MM.1S (cell line): ENCODE measurements at regions not wholly inside any gene's neighbourhood (a gene's known extent, or its start where the extent isn't known, plus 50 kb on each side); places are given as distances from the start of the nearest gene placed in this dataset.

Experiments used
- EZH2phosphoT487 ChIP-seq: fragments of 300-600 bp; sonication (generic); IDR thresholded peaks from 2 replicates; pipeline ENCODE4 v1.6.1; 2018; ENCODE audit warnings: antibody characterized with exemption, low read length
- TF ChIP-seq, protein P1 (sequence below): fragments of 300-600 bp; sonication (generic); IDR thresholded peaks from 2 replicates; pipeline ENCODE4 v1.5.1; 2016; ENCODE audit warnings: antibody characterized with exemption, low read length, mixed read lengths

DNA sequence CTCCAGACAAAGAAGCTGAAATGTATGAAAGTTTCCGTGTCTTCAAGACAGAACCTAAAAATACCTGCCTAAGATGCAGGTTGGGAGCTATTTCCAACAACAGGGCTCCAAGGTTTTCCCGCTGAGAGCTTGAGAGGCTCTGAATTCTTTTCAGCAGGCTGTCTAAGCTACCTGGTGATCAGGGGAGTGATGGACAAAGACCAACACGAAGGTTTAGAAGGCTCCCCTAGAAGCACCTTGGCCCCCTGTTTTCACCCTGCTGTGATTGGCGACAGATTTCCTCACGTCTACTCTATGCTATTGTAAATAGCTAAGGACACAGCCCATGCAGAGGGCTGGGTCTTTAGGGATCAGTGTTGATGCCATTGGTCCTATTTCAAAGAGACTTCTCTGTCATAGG, 275.2 kb upstream of the SALL1 start:
- TF ChIP-seq, protein P1, sequence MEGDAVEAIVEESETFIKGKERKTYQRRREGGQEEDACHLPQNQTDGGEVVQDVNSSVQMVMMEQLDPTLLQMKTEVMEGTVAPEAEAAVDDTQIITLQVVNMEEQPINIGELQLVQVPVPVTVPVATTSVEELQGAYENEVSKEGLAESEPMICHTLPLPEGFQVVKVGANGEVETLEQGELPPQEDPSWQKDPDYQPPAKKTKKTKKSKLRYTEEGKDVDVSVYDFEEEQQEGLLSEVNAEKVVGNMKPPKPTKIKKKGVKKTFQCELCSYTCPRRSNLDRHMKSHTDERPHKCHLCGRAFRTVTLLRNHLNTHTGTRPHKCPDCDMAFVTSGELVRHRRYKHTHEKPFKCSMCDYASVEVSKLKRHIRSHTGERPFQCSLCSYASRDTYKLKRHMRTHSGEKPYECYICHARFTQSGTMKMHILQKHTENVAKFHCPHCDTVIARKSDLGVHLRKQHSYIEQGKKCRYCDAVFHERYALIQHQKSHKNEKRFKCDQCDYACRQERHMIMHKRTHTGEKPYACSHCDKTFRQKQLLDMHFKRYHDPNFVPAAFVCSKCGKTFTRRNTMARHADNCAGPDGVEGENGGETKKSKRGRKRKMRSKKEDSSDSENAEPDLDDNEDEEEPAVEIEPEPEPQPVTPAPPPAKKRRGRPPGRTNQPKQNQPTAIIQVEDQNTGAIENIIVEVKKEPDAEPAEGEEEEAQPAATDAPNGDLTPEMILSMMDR: no peak
- TF ChIP-seq EZH2phosphoT487: no peak
